T-helper 2 cell (primary cell): ENCODE measurements at regions not wholly inside any gene's neighbourhood (a gene's known extent, or its start where the extent isn't known, plus 50 kb on each side); places are given as distances from the start of the nearest gene placed in this dataset.

Experiments
- DNase-seq, 5 experiments: peaks; one replicate each; pipeline versions ENCODE4 v3.0.0 to v3.0.0-alpha.2; 2012 to 2022

- DNase-seq = no peak
Observed at GRCh38 chr5:156230887-156231286, 96.1 kb upstream of the SGCD start.

GRCh38 chr5:156232251-156232869 is 94.6 kb upstream of the SGCD start:
- no peak for DNase-seq

GRCh38 chr5:156237361-156237760 is 89.6 kb upstream of the SGCD start:
- DNase-seq = no peak

GRCh38 chr5:156239800-156240199 is 87.2 kb upstream of the SGCD start:
- no peak for DNase-seq

GRCh38 chr5:156240414-156240813 is 86.5 kb upstream of the SGCD start:
- DNase-seq = no peak

GRCh38 chr5:156241266-156241665 is 85.7 kb upstream of the SGCD start:
- no peak for DNase-seq

- no peak for DNase-seq
Observed at GRCh38 chr5:156245895-156246294, 81.1 kb upstream of the SGCD start.

GRCh38 chr5:156251076-156251475 is 75.9 kb upstream of the SGCD start:
- no peak for DNase-seq

GRCh38 chr5:156253130-156253529 is 73.8 kb upstream of the SGCD start:
- DNase-seq = no peak

- no peak for DNase-seq
Observed at GRCh38 chr5:156254196-156254595, 72.8 kb upstream of the SGCD start.

GRCh38 chr5:156256642-156257041 is 70.3 kb upstream of the SGCD start:
- DNase-seq = no peak

GRCh38 chr5:156258934-156259333 is 68.0 kb upstream of the SGCD start:
- DNase-seq = no peak

GRCh38 chr5:156259618-156260017 is 67.3 kb upstream of the SGCD start:
- DNase-seq = no peak

GRCh38 chr5:156261275-156261939 is 65.6 kb upstream of the SGCD start:
- no peak for DNase-seq

GRCh38 chr5:156271569-156271968 is 55.4 kb upstream of the SGCD start:
- DNase-seq = no peak

GRCh38 chr5:156272139-156272538 is 54.8 kb upstream of the SGCD start:
- no peak for DNase-seq

GRCh38 chr5:156273325-156273724 is 53.6 kb upstream of the SGCD start:
- no peak for DNase-seq

- DNase-seq = no peak
Observed at GRCh38 chr5:156274453-156274852, 52.5 kb upstream of the SGCD start.
